HEK293 (cell line): ENCODE measurements at regions not wholly inside any gene's neighbourhood (a gene's known extent, or its start where the extent isn't known, plus 50 kb on each side); places are given as distances from the start of the nearest gene placed in this dataset.

Source experiments
- CTCF ChIA-PET: fragments of 350-600 bp; formaldehyde crosslinking; extraction: SDS; loops from one replicate; lab custom pipeline; 2021; ENCODE audit warnings: antibody characterized with exemption; lab: Yijun Ruan, JAX
- POLR2A ChIA-PET: fragments of 300-600 bp; formaldehyde crosslinking; extraction: SDS; loops from one replicate; lab custom pipeline; 2020; ENCODE audit warnings: antibody characterized with exemption, inconsistent platforms; lab: Yijun Ruan, JAX
- H3K27ac ChIP-seq: fragments of 200-500 bp; sonication (Bioruptor generic); 2 replicates; pipeline ENCODE4 v1.5.1; 2014; ENCODE audit warnings: low read depth, low read length, control low read depth, inconsistent platforms; ENCODE audit errors: extremely low read depth
- H3K36me3 ChIP-seq, 2 experiments: fragments of 200-500 bp in 1 of 2; sonication (Bioruptor generic) in 1 of 2; 1 replicate in 1 of 2; 2 replicates in 1 of 2; pipeline ENCODE4 v1.5.1; 2014 to 2017; ENCODE audit warnings: inconsistent platforms in 2 of 2, low read length in 2 of 2; ENCODE audit not compliant: control insufficient read depth in 2 of 2, insufficient read depth in 1 of 2
- H3K4me1 ChIP-seq: fragments of 200-500 bp; sonication (Bioruptor generic); 2 replicates; pipeline ENCODE4 v1.5.1; 2014; ENCODE audit warnings: mild to moderate bottlenecking, low read length, inconsistent platforms; ENCODE audit not compliant: control insufficient read depth, insufficient read depth
- H3K4me3 ChIP-seq: 2 replicates; pipeline ENCODE4 v1.5.1; 2011; ENCODE audit warnings: low read depth, mild to moderate bottlenecking, control low read depth, low read length, moderate library complexity
- H3K9me3 ChIP-seq: fragments of 200-500 bp; sonication (Bioruptor generic); 2 replicates; pipeline ENCODE4 v1.5.1; 2014; ENCODE audit warnings: low read depth, low read length, inconsistent platforms; ENCODE audit not compliant: control insufficient read depth, insufficient read depth
- FEZF1 ChIP-seq: fragments of 450-650 bp; formaldehyde crosslinking; IDR thresholded peaks from 2 replicates; pipeline ENCODE4 v1.5.1; 2016; ENCODE audit warnings: missing biosample characterization, missing genetic modification characterization
- KLF8 ChIP-seq: fragments of 450-650 bp; formaldehyde crosslinking; IDR thresholded peaks from 2 replicates; pipeline ENCODE4 v1.5.1; 2016; ENCODE audit warnings: missing biosample characterization, missing genetic modification characterization
- OVOL3 ChIP-seq: fragments of 450-650 bp; formaldehyde crosslinking; IDR thresholded peaks from 2 replicates; pipeline ENCODE4 v1.5.1; 2016; ENCODE audit warnings: missing biosample characterization, missing genetic modification characterization
- SALL2 ChIP-seq: fragments of 450-650 bp; formaldehyde crosslinking; IDR thresholded peaks from 2 replicates; pipeline ENCODE4 v1.5.0; 2017; ENCODE audit warnings: missing biosample characterization, mild to moderate bottlenecking, missing genetic modification characterization, borderline replicate concordance
- SETDB1 ChIP-seq: IDR thresholded peaks from one replicate; pipeline ENCODE4 v1.6.1; 2017; ENCODE audit warnings: mild to moderate bottlenecking, low read length, moderate library complexity, mixed read lengths; ENCODE audit not compliant: insufficient read length
- WT1 ChIP-seq: fragments of 450-650 bp; formaldehyde crosslinking; IDR thresholded peaks from 2 replicates; pipeline ENCODE4 v1.5.1; 2016; ENCODE audit warnings: missing biosample characterization, missing genetic modification characterization
- ZBTB20 ChIP-seq: fragments of 450-650 bp; formaldehyde crosslinking; IDR thresholded peaks from 2 replicates; pipeline ENCODE4 v1.5.1; 2016; ENCODE audit warnings: missing biosample characterization, missing genetic modification characterization
- ZBTB21 ChIP-seq: fragments of 450-650 bp; formaldehyde crosslinking; IDR thresholded peaks from 2 replicates; pipeline ENCODE4 v1.5.1; 2017; ENCODE audit warnings: missing biosample characterization, missing genetic modification characterization
- ZEB2 ChIP-seq: fragments of 450-650 bp; formaldehyde crosslinking; IDR thresholded peaks from 2 replicates; pipeline ENCODE4 v1.5.1; 2016; ENCODE audit warnings: missing biosample characterization, missing genetic modification characterization
- ZNF10 ChIP-seq: fragments of 450-650 bp; formaldehyde crosslinking; IDR thresholded peaks from 2 replicates; pipeline ENCODE4 v1.5.1; 2017; ENCODE audit warnings: missing biosample characterization, missing genetic modification characterization
- ZNF114 ChIP-seq: fragments of 450-650 bp; formaldehyde crosslinking; IDR thresholded peaks from 2 replicates; pipeline ENCODE4 v1.5.0; 2017; ENCODE audit warnings: missing biosample characterization, missing genetic modification characterization
- ZNF132 ChIP-seq: fragments of 450-650 bp; formaldehyde crosslinking; IDR thresholded peaks from 2 replicates; pipeline ENCODE4 v1.5.1; 2017; ENCODE audit warnings: missing biosample characterization, missing genetic modification characterization, borderline replicate concordance
- ZNF140 ChIP-seq: fragments of 450-650 bp; formaldehyde crosslinking; IDR thresholded peaks from 2 replicates; pipeline ENCODE4 v1.5.1; 2016; ENCODE audit warnings: missing biosample characterization, missing genetic modification characterization
- ZNF169 ChIP-seq: fragments of 450-650 bp; formaldehyde crosslinking; IDR thresholded peaks from 2 replicates; pipeline ENCODE4 v1.5.1; 2016; ENCODE audit warnings: missing biosample characterization, missing genetic modification characterization
- ZNF19 ChIP-seq: fragments of 450-650 bp; formaldehyde crosslinking; IDR thresholded peaks from 2 replicates; pipeline ENCODE4; 2016; ENCODE audit warnings: missing biosample characterization, missing genetic modification characterization, low read depth
- ZNF2 ChIP-seq: fragments of 450-650 bp; formaldehyde crosslinking; IDR thresholded peaks from 2 replicates; pipeline ENCODE4 v1.5.1; 2016; ENCODE audit warnings: missing biosample characterization, missing genetic modification characterization
- ZNF211 ChIP-seq: fragments of 450-650 bp; formaldehyde crosslinking; IDR thresholded peaks from 2 replicates; pipeline ENCODE4 v1.5.1; 2016; ENCODE audit warnings: low read depth, missing biosample characterization, missing genetic modification characterization
- ZNF530 ChIP-seq: fragments of 450-650 bp; formaldehyde crosslinking; IDR thresholded peaks from 2 replicates; pipeline ENCODE4 v1.5.1; 2016; ENCODE audit warnings: low read depth, missing biosample characterization, missing genetic modification characterization
- ZNF558 ChIP-seq: fragments of 450-650 bp; formaldehyde crosslinking; IDR thresholded peaks from 2 replicates; pipeline ENCODE4 v1.5.1; 2016; ENCODE audit warnings: missing biosample characterization, missing genetic modification characterization
- ZNF623 ChIP-seq: fragments of 450-650 bp; formaldehyde crosslinking; IDR thresholded peaks from 2 replicates; pipeline ENCODE4 v1.5.1; 2016; ENCODE audit warnings: missing biosample characterization, missing genetic modification characterization
- ZNF670 ChIP-seq: fragments of 450-650 bp; formaldehyde crosslinking; IDR thresholded peaks from 2 replicates; pipeline ENCODE4 v1.5.1; 2016; ENCODE audit warnings: missing biosample characterization, missing genetic modification characterization, low read depth
- ZNF791 ChIP-seq: fragments of 450-650 bp; formaldehyde crosslinking; IDR thresholded peaks from 2 replicates; pipeline ENCODE4 v1.5.1; 2016; ENCODE audit warnings: missing biosample characterization, missing genetic modification characterization
- ZNF830 ChIP-seq: fragments of 450-650 bp; IDR thresholded peaks from 2 replicates; pipeline ENCODE4 v1.5.0; 2018; ENCODE audit warnings: missing biosample characterization, missing genetic modification characterization, low read depth, mild to moderate bottlenecking, moderate library complexity
- ZNF837 ChIP-seq: fragments of 450-650 bp; formaldehyde crosslinking; IDR thresholded peaks from 2 replicates; pipeline ENCODE4 v1.5.1; 2016; ENCODE audit warnings: missing biosample characterization, missing genetic modification characterization
- TF ChIP-seq, protein P1 (sequence below): fragments of 450-650 bp; formaldehyde crosslinking; IDR thresholded peaks from 2 replicates; pipeline ENCODE4 v1.5.1; 2016; ENCODE audit warnings: missing biosample characterization, missing genetic modification characterization
- TF ChIP-seq, protein P2 (sequence below): fragments of 450-650 bp; formaldehyde crosslinking; IDR thresholded peaks from 2 replicates; pipeline ENCODE4 v1.5.1; 2016; ENCODE audit warnings: missing biosample characterization, missing genetic modification characterization
- TF ChIP-seq, protein P3 (sequence below): fragments of 450-650 bp; formaldehyde crosslinking; IDR thresholded peaks from 2 replicates; pipeline ENCODE4 v1.5.1; 2016; ENCODE audit warnings: missing biosample characterization, missing genetic modification characterization

DNA sequence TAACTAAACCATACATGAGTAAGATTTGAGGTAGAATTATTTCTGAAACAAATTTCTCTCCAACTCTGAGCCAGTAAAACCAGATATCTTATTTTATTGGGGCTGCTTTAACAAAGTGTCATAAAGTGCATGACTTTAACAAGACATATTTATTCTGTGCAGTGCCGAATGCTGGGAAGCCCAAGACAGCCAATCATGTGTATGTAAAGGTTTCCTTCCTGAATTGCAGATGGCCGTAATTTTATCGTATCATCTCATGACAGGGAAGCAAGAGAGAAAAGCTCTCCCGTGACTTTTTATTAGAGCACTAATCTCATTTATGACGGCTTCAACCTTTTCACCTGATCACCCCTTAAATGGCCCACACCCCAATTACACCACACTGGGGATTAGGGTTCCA lies 777.9 kb downstream of the TMEM121 start:
- no peak for TF ChIP-seq ZNF2 (tag by site-specific recombination)
- TF ChIP-seq, protein P1, sequence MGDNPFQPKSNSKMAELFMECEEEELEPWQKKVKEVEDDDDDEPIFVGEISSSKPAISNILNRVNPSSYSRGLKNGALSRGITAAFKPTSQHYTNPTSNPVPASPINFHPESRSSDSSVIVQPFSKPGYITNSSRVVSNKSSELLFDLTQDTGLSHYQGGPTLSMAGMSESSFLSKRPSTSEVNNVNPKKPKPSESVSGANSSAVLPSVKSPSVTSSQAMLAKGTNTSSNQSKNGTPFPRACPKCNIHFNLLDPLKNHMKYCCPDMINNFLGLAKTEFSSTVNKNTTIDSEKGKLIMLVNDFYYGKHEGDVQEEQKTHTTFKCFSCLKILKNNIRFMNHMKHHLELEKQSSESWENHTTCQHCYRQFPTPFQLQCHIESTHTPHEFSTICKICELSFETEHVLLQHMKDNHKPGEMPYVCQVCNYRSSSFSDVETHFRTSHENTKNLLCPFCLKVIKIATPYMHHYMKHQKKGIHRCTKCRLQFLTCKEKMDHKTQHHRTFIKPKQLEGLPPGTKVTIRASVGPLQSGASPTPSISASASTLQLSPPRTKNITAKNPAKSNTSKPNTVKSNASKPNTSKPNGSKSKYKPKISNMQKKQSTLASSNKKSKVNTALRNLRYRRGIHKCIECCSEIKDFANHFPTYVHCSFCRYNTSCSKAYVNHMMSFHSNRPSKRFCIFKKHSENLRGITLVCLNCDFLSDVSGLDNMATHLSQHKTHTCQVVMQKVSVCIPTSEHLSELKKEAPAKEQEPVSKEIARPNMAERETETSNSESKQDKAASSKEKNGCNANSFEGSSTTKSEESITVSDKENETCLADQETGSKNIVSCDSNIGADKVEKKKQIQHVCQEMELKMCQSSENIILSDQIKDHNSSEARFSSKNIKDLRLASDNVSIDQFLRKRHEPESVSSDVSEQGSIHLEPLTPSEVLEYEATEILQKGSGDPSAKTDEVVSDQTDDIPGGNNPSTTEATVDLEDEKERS (tag by site-specific recombination), result no peak
- no peak for TF ChIP-seq FEZF1 (tag by site-specific recombination)
- no peak for TF ChIP-seq ZNF791
- TF ChIP-seq, protein P2, sequence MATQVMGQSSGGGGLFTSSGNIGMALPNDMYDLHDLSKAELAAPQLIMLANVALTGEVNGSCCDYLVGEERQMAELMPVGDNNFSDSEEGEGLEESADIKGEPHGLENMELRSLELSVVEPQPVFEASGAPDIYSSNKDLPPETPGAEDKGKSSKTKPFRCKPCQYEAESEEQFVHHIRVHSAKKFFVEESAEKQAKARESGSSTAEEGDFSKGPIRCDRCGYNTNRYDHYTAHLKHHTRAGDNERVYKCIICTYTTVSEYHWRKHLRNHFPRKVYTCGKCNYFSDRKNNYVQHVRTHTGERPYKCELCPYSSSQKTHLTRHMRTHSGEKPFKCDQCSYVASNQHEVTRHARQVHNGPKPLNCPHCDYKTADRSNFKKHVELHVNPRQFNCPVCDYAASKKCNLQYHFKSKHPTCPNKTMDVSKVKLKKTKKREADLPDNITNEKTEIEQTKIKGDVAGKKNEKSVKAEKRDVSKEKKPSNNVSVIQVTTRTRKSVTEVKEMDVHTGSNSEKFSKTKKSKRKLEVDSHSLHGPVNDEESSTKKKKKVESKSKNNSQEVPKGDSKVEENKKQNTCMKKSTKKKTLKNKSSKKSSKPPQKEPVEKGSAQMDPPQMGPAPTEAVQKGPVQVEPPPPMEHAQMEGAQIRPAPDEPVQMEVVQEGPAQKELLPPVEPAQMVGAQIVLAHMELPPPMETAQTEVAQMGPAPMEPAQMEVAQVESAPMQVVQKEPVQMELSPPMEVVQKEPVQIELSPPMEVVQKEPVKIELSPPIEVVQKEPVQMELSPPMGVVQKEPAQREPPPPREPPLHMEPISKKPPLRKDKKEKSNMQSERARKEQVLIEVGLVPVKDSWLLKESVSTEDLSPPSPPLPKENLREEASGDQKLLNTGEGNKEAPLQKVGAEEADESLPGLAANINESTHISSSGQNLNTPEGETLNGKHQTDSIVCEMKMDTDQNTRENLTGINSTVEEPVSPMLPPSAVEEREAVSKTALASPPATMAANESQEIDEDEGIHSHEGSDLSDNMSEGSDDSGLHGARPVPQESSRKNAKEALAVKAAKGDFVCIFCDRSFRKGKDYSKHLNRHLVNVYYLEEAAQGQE, result no peak
- TF ChIP-seq KLF8 (tag by site-specific recombination), result no peak
- no peak for TF ChIP-seq ZNF114 (tag by site-specific recombination)
- TF ChIP-seq ZNF670 (tag by site-specific recombination), result no peak
- no peak for TF ChIP-seq WT1 (tag by site-specific recombination)
- TF ChIP-seq ZNF140 (tag by site-specific recombination), result no peak
- no peak for TF ChIP-seq ZBTB21 (tag by site-specific recombination)
- no peak for TF ChIP-seq ZNF530 (tag by site-specific recombination)
- no peak for TF ChIP-seq ZNF10 (tag by site-specific recombination)
- TF ChIP-seq ZNF19 (tag by site-specific recombination), result no peak
- TF ChIP-seq ZNF623 (tag by site-specific recombination), result no peak
- TF ChIP-seq ZBTB20, result no peak
- TF ChIP-seq OVOL3, result no peak
- TF ChIP-seq ZNF169 (tag by site-specific recombination), result no peak
- TF ChIP-seq SALL2 (tag by site-specific recombination), result no peak
- Histone ChIP-seq H3K9me3 (no peaks in the 10 kb centered on the region), H3K27ac (no peak overlapping the region), H3K4me3 (no peak overlapping the region), H3K36me3 (no peaks in the 10 kb centered on the region), H3K4me1 (no peaks in the 10 kb centered on the region)
- ChIA-PET CTCF (no interaction called here), POLR2A (no interaction called here)

DNA sequence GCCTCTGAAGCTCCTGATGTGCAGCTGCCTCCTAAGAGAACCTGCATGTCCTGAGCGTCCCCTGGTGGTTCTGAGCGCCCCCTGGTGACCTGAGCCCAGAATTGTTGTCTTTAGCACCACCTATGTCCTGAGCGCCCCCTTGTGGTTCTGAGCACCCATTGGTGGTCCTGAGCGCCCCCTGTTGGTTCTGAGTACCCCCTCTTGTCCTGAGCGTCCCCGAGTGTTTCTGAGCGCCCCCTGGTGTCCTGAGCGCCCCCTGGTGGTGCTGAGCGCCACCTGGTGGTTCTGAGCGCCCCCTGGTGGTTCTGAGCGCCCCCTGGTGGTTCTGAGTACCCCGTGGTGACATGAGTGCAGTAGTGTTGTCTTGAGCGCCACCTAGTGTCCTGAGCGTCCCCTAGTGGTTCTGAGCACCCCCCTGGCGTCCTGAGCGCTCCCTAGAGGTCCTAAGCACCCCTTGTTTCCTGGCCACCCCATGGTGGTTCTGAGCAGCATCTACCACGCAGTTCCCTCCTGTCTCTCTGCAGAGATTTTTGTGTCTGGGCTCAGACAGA lies 782.5 kb downstream of the TMEM121 start:
- POLR2A ChIA-PET, result no interaction called here

More for the DNA sequence above, 782.5 kb downstream of the TMEM121 start:
- no peaks in the 10 kb centered on the region for H3K4me1 ChIP-seq
- no peaks in the 10 kb centered on the region for H3K9me3 ChIP-seq
- no peaks in the 10 kb centered on the region for H3K36me3 ChIP-seq
- no peak overlapping the region for H3K27ac ChIP-seq
- CTCF ChIA-PET, result interaction anchor here (0.5 to 1.6 kb wide), 21 partner anchors 9 to 214 kb away, joined by 3 to 9 read pairs (median 4); no protein-coding TSS in a partner anchor
- TF ChIP-seq SETDB1 (peak; percentile 73), ZEB2 (no peak), ZNF132 (no peak), ZNF558 (tag by site-specific recombination) (no peak), ZNF830 (no peak), ZNF211 (tag by site-specific recombination) (no peak), ZNF837 (tag by site-specific recombination) (no peak)
- TF ChIP-seq, protein P3, sequence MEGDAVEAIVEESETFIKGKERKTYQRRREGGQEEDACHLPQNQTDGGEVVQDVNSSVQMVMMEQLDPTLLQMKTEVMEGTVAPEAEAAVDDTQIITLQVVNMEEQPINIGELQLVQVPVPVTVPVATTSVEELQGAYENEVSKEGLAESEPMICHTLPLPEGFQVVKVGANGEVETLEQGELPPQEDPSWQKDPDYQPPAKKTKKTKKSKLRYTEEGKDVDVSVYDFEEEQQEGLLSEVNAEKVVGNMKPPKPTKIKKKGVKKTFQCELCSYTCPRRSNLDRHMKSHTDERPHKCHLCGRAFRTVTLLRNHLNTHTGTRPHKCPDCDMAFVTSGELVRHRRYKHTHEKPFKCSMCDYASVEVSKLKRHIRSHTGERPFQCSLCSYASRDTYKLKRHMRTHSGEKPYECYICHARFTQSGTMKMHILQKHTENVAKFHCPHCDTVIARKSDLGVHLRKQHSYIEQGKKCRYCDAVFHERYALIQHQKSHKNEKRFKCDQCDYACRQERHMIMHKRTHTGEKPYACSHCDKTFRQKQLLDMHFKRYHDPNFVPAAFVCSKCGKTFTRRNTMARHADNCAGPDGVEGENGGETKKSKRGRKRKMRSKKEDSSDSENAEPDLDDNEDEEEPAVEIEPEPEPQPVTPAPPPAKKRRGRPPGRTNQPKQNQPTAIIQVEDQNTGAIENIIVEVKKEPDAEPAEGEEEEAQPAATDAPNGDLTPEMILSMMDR, result peak; percentile 46; the same call in 1 of the 2 replicates
- H3K4me3 ChIP-seq, result no peak overlapping the region
